Hindlimb muscle (tissue), 1 donor: ENCODE measurements at regions not wholly inside any gene's neighbourhood (a gene's known extent, or its start where the extent isn't known, plus 50 kb on each side); places are given as distances from the start of the nearest gene placed in this dataset.

ENCODE experiments used
- DNase-seq: peaks from one replicate; pipeline ENCODE4 v3.0.0-alpha.2; 2013

- no peak for DNase-seq
These were observed 155.7 kb upstream of the SOX1 start for GRCh38 chr13:111911121-111911720.

DNA sequence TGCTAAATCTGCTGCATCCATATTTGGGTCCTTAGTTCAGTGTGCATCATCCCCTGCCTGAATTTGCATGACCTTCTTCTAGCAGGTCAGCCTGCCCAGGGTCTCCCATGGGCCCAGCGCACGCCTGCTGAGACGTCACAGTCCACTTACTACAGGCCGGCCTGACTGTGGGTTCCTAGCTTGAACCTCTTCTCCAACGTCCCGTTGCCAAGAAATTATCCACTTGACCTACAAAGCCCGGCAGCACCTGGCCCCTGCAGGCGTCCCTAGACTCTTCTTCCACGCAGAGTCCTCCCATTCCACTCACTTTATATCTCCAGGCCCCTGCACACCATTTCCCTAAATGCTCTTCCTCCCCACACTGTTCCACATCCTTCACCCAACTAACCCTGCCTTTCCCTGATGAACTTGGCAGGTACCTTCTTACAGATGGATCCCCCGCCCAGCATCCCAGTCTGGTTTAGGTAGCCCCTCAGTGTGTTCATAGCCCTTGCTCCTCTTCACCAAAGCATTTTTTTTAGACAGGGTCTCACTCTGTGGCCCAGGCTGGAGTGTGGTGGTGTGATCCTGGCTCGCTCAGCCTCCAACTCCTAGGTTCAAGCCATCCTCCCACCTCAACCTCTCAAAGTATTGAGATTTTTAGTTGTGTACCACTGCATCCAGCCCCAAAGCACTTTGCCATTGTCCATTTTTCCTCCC, 155.0 kb upstream of the SOX1 start:
- no peak for DNase-seq

GRCh38 chr13:111912453-111912866, 154.5 kb upstream of the SOX1 start:
- DNase-seq = no peak

GRCh38 chr13:111912991-111913760, 153.8 kb upstream of the SOX1 start:
- DNase-seq = no peak

DNA sequence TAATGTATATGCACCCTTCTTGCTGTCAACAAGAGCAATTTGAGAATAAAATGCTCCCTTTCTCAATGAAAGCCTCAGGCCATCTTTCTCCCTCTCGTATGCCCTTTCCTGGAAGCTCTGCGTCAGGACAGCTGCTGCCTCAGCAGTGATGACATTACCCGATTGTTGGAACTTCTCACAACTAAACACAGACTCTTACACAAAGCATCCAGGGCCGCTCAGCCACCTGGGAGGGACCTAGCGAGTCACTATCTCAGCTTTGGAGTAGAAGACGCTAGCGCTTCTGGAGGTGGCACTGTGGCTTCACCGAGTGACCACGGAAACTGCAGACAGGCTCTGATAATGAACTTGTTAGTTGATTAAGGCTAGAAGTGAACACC, 153.2 kb upstream of the SOX1 start:
- no peak for DNase-seq

- no peak for DNase-seq
These were observed 152.5 kb upstream of the SOX1 start for GRCh38 chr13:111914241-111915103.

GRCh38 chr13:111915104-111915551, 151.8 kb upstream of the SOX1 start:
- no peak for DNase-seq

- DNase-seq = no peak
These were observed 150.7 kb upstream of the SOX1 start for GRCh38 chr13:111916201-111916600.

GRCh38 chr13:111917086-111917485, 149.9 kb upstream of the SOX1 start:
- DNase-seq = no peak

- no peak for DNase-seq
These were observed 149.0 kb upstream of the SOX1 start for GRCh38 chr13:111917901-111918300.

DNA sequence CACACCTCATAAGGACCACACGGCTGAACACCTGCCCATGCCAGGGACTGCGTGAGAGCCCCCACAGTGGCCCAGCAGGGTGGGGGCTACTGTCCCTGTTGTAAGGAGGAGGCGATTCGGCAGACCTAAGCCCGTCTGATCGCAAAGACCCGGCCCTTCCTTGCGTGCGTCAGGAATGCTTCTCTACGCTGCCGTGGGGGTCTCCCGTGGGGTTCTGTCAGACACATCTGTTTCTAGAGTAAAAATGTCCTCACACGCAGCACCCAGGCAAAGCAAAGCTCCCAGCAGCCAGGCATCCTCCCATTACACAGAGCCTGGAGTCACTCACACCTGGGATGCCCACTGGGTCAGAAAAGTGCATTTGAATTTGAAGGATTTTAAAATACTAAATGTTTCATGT, 147.7 kb upstream of the SOX1 start:
- no peak for DNase-seq

DNA sequence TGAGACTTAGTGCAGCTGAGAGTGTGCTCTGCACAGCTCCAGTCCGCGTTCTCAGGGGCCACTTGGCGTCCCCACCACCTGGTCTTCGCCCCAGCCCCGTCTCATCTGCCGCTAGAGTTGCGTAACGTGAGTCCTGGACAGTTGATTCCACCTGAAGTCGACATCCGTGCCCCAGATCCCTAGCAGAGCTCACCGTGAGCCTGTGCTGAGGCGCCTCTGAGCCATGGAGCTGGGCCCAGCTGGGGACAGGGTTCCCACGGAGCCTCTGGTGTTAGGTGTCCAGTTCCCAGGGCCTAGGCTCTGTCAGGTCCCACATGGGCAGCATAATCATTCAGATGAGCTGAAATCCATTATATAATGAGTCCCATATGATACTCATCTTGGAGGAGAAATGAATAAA, 147.1 kb upstream of the SOX1 start:
- DNase-seq = no peak

GRCh38 chr13:111920306-111920931, 146.5 kb upstream of the SOX1 start:
- no peak for DNase-seq

DNA sequence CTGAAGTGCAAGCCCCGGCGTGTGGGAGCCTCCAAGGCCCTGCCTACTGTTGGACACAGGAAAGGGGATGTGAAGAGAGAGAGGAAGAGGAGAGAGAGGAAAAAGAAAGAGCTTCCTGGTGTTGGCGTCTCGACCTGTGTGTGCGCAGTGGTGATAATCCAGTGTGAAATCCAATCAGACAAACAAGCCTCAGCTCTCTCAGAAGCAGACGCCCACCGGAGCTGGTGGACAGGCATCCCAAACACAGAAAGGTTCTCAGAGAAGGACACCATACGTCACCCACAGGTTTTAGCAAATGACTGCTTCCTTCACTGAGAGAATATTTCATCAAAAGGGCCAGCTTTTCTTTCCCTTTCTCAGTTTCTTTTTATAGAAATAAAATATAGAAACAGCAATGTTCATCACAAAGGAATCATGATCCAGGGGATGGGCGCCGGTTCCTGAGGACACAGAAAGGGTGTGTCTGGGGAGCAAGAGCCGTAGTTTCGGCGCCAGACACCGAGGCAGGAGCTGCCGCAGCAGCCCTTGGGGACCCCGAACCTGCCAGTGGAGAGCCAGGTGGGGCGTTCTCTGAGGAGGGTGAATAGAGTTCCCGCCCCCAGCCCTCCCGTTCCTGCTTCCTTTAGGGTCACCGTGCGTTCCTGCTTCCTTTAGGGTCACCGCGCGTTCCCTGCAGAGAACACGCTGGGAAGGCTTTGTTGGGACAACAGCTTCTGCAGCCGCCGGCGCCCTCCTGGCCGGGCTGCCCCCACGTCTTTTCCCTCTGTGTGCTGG, 145.8 kb upstream of the SOX1 start:
- DNase-seq = no peak

DNA sequence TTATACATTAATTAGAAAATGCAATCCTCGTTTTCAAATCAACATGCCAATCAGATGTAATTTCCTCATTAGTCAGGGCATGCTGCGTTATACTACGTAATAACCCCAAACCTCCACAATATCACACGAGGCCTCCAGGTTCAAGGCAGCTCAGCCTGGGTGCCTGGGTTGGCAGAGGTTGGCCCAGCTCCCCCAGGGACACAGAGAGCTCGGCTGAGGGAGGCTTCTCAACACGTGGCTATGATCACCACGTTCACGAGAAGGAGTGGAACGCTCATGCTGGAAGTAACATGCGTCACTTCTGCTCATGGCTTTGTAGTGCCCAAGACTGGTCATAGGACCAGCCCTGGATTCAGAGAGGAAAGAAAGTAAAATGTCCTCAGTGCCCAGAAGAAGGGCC, 144.9 kb upstream of the SOX1 start:
- DNase-seq = no peak

DNA sequence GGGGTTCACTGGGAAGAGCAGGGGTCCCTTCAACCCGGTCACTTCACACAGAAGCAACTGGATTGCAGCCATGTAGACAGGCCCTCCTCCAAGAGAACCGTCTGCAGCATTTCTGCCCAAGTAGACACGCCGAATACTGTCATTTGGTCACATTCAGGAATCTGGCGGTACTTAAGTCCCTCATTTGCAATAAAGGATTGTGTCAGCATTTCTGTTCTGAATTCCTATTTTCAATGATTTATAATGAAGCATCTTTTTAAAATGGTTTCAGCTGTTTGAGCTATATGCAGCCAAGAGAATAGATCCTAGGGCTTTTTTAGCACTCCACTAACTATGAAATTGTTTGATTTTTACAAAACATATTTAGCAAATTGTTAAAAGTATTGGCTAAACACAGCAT, 143.5 kb upstream of the SOX1 start:
- DNase-seq = no peak

DNA sequence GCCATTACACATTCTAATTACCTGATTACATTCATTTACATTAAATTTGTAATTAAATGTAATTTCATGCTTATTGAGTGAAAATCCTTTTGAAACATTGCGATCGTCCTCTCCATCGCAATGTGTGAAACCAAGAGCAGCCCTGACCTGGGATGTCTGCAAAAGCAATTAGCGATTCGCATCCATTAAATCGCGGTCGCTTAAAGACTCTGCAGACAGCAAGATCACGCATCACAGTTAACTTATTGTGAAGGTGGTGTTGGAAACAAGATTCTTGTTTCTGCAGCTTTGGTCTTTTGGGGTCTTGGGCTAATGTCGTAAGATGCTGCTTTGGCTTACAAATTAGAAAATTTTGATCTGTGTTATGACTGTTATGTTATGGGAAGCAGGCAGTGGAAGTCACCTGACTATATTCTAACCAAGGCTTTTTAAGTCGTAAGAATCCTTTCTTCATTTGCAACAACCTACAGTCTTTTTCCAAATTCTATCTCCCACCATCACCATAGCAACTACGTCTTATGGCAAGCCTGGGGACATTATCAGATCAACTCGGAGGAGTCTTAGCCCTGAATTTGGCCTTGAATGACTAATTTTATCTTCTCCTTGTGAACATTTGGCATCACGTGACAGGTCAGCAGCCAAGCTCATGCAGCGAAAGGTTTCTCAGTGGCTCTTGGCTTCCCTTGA, 142.8 kb upstream of the SOX1 start:
- DNase-seq = no peak

- DNase-seq = no peak
These were observed 142.3 kb upstream of the SOX1 start for GRCh38 chr13:111924678-111925075.

GRCh38 chr13:111925146-111925875, 141.6 kb upstream of the SOX1 start:
- no peak for DNase-seq

DNA sequence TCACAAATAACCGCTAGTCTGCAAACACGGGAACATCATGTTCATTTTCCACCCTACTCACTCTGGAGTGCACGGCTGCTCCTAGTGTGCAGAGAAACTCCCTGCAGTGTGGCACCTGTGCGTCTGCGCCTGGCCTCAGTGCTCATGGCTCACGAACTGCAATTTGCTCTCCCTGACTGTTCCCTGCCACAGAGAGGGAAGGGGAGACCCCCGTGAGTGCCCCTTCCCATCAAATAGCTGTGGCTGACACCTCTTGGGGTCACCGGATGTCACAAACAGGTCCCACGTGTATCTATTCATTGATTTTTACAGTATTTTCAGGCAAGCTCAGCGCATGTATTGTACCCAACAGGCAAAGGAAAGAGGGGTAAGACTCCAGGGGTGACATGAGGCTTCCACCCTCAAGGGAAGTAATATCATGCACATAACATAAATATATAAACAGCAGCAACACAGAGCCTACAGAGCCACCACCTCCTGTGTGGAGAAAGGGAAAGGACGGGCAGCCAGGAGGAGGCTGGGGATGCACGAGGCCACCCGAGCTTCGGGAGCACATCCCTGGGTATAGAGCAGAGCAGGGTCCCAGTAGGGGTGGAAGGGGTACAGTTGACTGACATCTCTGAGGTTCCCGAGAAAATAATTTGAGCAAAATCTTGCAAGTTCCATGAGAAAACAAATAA, 140.3 kb upstream of the SOX1 start:
- no peak for DNase-seq
